CD14-positive monocyte (primary cell): ENCODE measurements at regions not wholly inside any gene's neighbourhood (a gene's known extent, or its start where the extent isn't known, plus 50 kb on each side); places are given as distances from the start of the nearest gene placed in this dataset.
A peak's percentile ranks its signal among the peaks of the same experiment; 100 is the strongest.

Experiments
- DNase-seq, 3 donors: peaks; one replicate each; pipeline ENCODE4 v3.0.0-alpha.2; 2011 to 2022
- H2AFZ ChIP-seq: 2 replicates; pipeline ENCODE4 v1.6.0; 2012; ENCODE audit warnings: mild to moderate bottlenecking, low read depth, low read length, inconsistent platforms; ENCODE audit not compliant: insufficient read depth, poor library complexity, severe bottlenecking
- H3K27ac ChIP-seq, 2 donors: 1 replicate in 1 of 2; 2 replicates in 1 of 2; pipeline ENCODE4 v1.5.1; 2012 to 2013; ENCODE audit warnings: low read length in 2 of 2, control low read depth in 1 of 2, inconsistent platforms in 1 of 2, low read depth in 1 of 2, mild to moderate bottlenecking in 1 of 2
- H3K27me3 ChIP-seq, 2 donors: one replicate each; pipeline versions ENCODE4 v1.6.0 to v1.6.1; 2011 to 2013; ENCODE audit warnings: low read length in 2 of 2; ENCODE audit not compliant: control insufficient read depth in 2 of 2, insufficient read depth in 2 of 2
- H3K36me3 ChIP-seq, 2 donors: replicated peaks in 1 of 2; 1 replicate in 1 of 2; 2 replicates in 1 of 2; pipeline versions ENCODE4 v1.5.1 to v1.6.1; 2012 to 2013; ENCODE audit warnings: low read length in 2 of 2, control low read depth in 1 of 2, inconsistent platforms in 1 of 2, mild to moderate bottlenecking in 1 of 2; ENCODE audit not compliant: insufficient read depth in 2 of 2, control insufficient read depth in 1 of 2
- H3K4me1 ChIP-seq, 2 donors: 1 replicate in 1 of 2; 2 replicates in 1 of 2; pipeline versions ENCODE4 v1.5.1 to v1.6.1; 2012 to 2013; ENCODE audit warnings: low read length in 2 of 2, control low read depth in 1 of 2, inconsistent platforms in 1 of 2, mild to moderate bottlenecking in 1 of 2, moderate library complexity in 1 of 2; ENCODE audit not compliant: insufficient read depth in 2 of 2, control insufficient read depth in 1 of 2
- H3K4me2 ChIP-seq: replicated peaks from 2 replicates; pipeline ENCODE3; 2012; ENCODE audit warnings: low read length, moderate library complexity, mild to moderate bottlenecking; ENCODE audit not compliant: poor library complexity, severe bottlenecking; ENCODE audit errors: extremely low read depth
- H3K4me3 ChIP-seq, 3 experiments: fragments of 200-600 bp in 1 of 3; sonication (generic) in 1 of 3; replicated peaks in 1 of 3; 1 replicate in 2 of 3; 2 replicates in 1 of 3; pipeline ENCODE4 v1.5.1; 2011 to 2013; ENCODE audit warnings: low read length in 3 of 3, mild to moderate bottlenecking in 3 of 3, control low read depth in 2 of 3, low read depth in 2 of 3, inconsistent platforms in 1 of 3, moderate library complexity in 1 of 3
- H3K79me2 ChIP-seq: 2 replicates; pipeline ENCODE4 v1.6.0; 2012; ENCODE audit warnings: mild to moderate bottlenecking, control low read depth, inconsistent platforms, low read length, moderate library complexity; ENCODE audit not compliant: insufficient read depth
- H3K9ac ChIP-seq: 2 replicates; pipeline ENCODE4 v1.6.0; 2017; ENCODE audit warnings: low read length, mild to moderate bottlenecking; ENCODE audit not compliant: insufficient read depth, poor library complexity, severe bottlenecking
- H3K9me3 ChIP-seq, 2 donors: replicated peaks in 1 of 2; 1 replicate in 1 of 2; 2 replicates in 1 of 2; pipeline versions ENCODE4 v1.5.1 to v1.6.1; 2012 to 2013; ENCODE audit warnings: low read length in 2 of 2, control low read depth in 1 of 2; ENCODE audit not compliant: control insufficient read depth in 1 of 2, insufficient read depth in 1 of 2
- H4K20me1 ChIP-seq: 2 replicates; pipeline ENCODE4 v1.6.0; 2012; ENCODE audit warnings: mild to moderate bottlenecking, low read length, control low read depth, moderate library complexity; ENCODE audit not compliant: insufficient read depth
- H3K27ac Mint-ChIP-seq, 7 donors: one replicate each; pipeline ENCODE4 v1.8.0; 2020; ENCODE audit warnings: mild to moderate bottlenecking in 7 of 7, mixed read lengths in 7 of 7, moderate library complexity in 6 of 7, inconsistent platforms in 2 of 7
- H3K27me3 Mint-ChIP-seq, 3 donors: one replicate each; pipeline ENCODE4 v1.8.0; 2021 to 2022; ENCODE audit warnings: low read depth in 3 of 3, mild to moderate bottlenecking in 3 of 3, mixed read lengths in 3 of 3, moderate library complexity in 3 of 3, inconsistent platforms in 1 of 3
- H3K36me3 Mint-ChIP-seq, 2 donors: one replicate each; pipeline ENCODE4 v1.8.0; 2020; ENCODE audit warnings: mixed read lengths in 2 of 2, inconsistent platforms in 1 of 2, mild to moderate bottlenecking in 1 of 2
- H3K4me1 Mint-ChIP-seq: one replicate; pipeline ENCODE4 v1.8.0; 2020; ENCODE audit warnings: mild to moderate bottlenecking, mixed read lengths
- H3K4me3 Mint-ChIP-seq, 2 donors: one replicate each; pipeline ENCODE4 v1.8.0; 2020; ENCODE audit warnings: mild to moderate bottlenecking in 2 of 2, mixed read lengths in 2 of 2, moderate library complexity in 1 of 2
- H3K9me3 Mint-ChIP-seq, 7 donors: one replicate each; pipeline ENCODE4 v1.8.0; 2020 to 2022; ENCODE audit warnings: mixed read lengths in 7 of 7, mild to moderate bottlenecking in 6 of 7, moderate library complexity in 6 of 7, inconsistent platforms in 2 of 7
- CTCF ChIP-seq: fragments of 200-600 bp; IDR thresholded peaks from one replicate; pipeline ENCODE4 v1.8.0; 2022; ENCODE audit warnings: antibody characterized with exemption, mild to moderate bottlenecking
- WGBS: methylation state at CpG from one replicate; pipeline ENCODE4 v1.1.5; 2013; ENCODE audit warnings: missing lambda C conversion rate; ENCODE audit not compliant: insufficient coverage; 5-methylcytosine and 5-hydroxymethylcytosine counted together
- intact Hi-C, 2 donors: fragments of 100-400 bp; cut with micrococcal nuclease; formaldehyde crosslinking; loops; one replicate each; pipeline versions ENCODE4 v1.15.0 to v1.15.1; 2023

GRCh38 chr13:37198629-37199028 lies 93.2 kb upstream of the CSNK1A1L start:
- no peak for DNase-seq
- no peak for TF ChIP-seq CTCF
- no CpG with 5 or more reads among the region's 1 CpG for WGBS

GRCh38 chr13:37195621-37196020 lies 90.2 kb upstream of the CSNK1A1L start:
- WGBS = 100% methylated on average over 1 of the region's 3 CpGs

More at GRCh38 chr13:37198629-37199028, 93.2 kb upstream of the CSNK1A1L start:
- Mint-ChIP-seq H3K27ac (no peak overlapping the region), H3K9me3 (peaks cover 3 to 10% (median 6%) of the 10 kb centered on the region in 7 donors), H3K36me3 (no peaks in the 10 kb centered on the region), H3K27me3 (no peaks in the 10 kb centered on the region), H3K4me1 (no peaks in the 10 kb centered on the region), H3K4me3 (no peak overlapping the region)
- Histone ChIP-seq H3K4me2 (no peak overlapping the region), H3K79me2 (no peaks in the 10 kb centered on the region), H4K20me1 (no peaks in the 10 kb centered on the region), H3K36me3 (no peaks in the 10 kb centered on the region), H3K4me1 (no peaks in the 10 kb centered on the region), H3K27me3 (no peaks in the 10 kb centered on the region), H3K4me3 (no peak overlapping the region), H3K27ac (no peak overlapping the region), H2AFZ (no peak overlapping the region), H3K9ac (no peak overlapping the region), H3K9me3 (peaks cover 7 to 10% of the 10 kb centered on the region in 2 donors)
- intact Hi-C loops = no loop called here

More at GRCh38 chr13:37195621-37196020, 90.2 kb upstream of the CSNK1A1L start:
- H2AFZ ChIP-seq = no peak overlapping the region
- H3K9ac ChIP-seq = no peak overlapping the region
- no peak overlapping the region for H3K4me3 ChIP-seq
- peaks cover 0 to 1% (median 0%) of the 10 kb centered on the region in 3 donors for H3K27me3 Mint-ChIP-seq
- no peaks in the 10 kb centered on the region for H4K20me1 ChIP-seq
- H3K36me3 ChIP-seq = no peaks in the 10 kb centered on the region
- H3K4me2 ChIP-seq = no peak overlapping the region
- H3K27me3 ChIP-seq = no peaks in the 10 kb centered on the region
- TF ChIP-seq CTCF = no peak
- peak overlapping the region in 1 of 7 donors; percentile 51 for H3K27ac Mint-ChIP-seq
- H3K27ac ChIP-seq = no peak overlapping the region
- DNase-seq = no peak
- H3K79me2 ChIP-seq = no peaks in the 10 kb centered on the region
- no peak overlapping the region for H3K4me3 Mint-ChIP-seq
- intact Hi-C loops = no loop called here
- no peaks in the 10 kb centered on the region for H3K36me3 Mint-ChIP-seq
- no peaks in the 10 kb centered on the region for H3K4me1 ChIP-seq
- H3K9me3 Mint-ChIP-seq = peaks cover 4 to 12% (median 6%) of the 10 kb centered on the region in 7 donors
- no peaks in the 10 kb centered on the region for H3K4me1 Mint-ChIP-seq
- H3K9me3 ChIP-seq = peaks cover 7 to 9% of the 10 kb centered on the region in 2 donors
